HG03064 (cell line): ENCODE measurements at regions not wholly inside any gene's neighbourhood (a gene's known extent, or its start where the extent isn't known, plus 50 kb on each side); places are given as distances from the start of the nearest gene placed in this dataset.

ENCODE experiments used
- ATAC-seq: cut with Tn5 transposase; IDR thresholded peaks from one replicate; pipeline ENCODE4 v1.9.1; 2021; ENCODE audit warnings: low read depth; ENCODE audit not compliant: unreplicated experiment

- ATAC-seq: no peak
Observed at GRCh38 chr11:128269466-128269865, 317.9 kb downstream of the ETS1 start.

DNA sequence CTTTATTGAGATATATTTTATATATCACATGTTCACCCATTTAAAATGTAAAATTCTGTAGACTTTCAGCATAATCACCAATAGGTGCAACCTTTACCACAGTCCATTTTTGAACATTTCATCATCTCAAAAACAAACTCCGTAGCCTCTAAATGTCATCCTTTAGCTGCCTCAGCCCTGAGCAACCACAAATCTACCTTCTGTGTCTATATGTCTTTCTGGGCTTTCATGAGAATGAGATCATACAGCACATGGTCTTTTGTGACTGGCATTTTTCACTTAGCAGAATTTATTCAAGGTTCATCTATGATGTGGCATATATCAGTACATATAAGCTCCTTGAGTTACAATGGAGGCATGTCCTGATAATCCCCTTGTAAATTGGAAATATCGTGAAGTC, 320.5 kb downstream of the ETS1 start:
- no peak for ATAC-seq

DNA sequence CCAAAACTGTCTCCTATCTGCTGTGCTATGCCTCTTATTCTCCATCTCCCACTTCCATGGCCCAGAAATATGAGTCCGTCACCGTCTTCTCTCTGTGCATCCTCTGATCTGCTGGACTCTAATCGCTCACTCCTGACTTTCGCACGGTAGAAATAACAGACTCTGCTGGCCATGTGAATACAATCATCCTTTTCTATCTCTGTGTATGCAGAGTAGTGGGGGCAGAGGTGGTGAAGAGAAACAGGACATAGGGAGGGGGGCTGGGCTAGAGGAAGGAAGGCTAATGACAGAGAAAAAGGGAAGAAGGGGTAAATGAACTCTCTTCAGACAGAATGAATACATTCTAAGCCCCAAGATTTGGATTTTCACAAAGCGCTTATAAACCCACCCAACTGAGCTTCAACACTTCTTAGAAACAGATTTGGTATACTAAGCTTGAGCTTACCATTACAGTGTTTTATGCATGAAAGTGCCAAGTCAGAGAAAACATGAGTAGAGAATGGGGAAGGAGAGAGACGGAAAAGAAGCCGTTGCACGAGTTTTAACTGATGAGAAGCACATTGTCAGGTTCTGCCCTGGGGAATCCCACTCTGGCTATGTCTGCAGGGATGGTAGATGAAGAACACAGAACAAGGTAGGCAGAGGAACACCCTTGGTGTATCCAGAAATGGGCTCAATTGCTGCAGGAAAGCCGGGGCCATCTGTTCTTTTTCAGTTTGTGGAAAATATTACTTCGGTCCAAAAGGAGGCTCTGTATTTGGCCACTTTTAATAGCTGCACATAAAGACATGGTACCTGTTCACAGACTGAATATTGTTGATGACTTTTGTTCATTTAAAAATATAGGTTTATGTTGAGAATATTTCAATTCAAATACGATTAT, 324.7 kb downstream of the ETS1 start:
- ATAC-seq: no peak

GRCh38 chr11:128261011-128261421, 326.3 kb downstream of the ETS1 start:
- ATAC-seq: no peak

DNA sequence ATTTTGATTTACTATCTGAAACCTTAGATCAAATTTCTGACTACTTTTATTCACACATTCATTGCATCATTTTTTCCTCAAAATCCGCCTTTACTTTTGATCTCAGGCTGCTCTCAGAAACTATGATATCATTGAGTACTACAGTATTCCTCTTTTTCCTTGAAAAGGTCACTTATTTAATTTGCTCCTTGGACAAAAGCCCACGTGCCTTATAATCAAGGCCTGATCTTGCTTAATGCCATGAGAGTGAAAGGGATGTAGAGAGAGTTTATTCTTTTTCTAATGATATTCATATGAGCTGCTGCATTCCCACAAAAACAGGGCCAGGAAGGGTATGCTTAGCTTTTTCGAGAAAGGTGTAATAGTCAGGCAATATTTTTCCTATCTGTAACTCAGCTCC, 327.0 kb downstream of the ETS1 start:
- ATAC-seq: no peak

DNA sequence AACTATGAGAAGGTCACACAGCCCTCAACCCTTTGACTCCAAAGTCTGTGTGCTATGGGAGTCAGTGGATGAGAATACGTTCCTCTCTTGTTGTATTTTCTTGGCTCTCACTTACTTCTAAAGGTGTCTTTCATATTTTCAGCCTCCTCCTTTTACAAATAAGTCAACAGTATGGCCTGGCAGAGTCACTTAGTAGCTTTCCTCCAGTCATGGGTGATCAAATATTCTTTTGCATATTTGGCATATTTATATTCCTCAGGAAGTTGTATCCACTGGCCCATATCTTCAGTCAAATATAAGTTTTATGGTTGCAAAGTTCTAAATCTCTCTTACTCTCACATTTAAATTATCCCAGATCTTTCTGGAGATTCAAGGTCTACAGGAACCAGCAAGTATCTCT, 327.5 kb downstream of the ETS1 start:
- ATAC-seq: no peak

DNA sequence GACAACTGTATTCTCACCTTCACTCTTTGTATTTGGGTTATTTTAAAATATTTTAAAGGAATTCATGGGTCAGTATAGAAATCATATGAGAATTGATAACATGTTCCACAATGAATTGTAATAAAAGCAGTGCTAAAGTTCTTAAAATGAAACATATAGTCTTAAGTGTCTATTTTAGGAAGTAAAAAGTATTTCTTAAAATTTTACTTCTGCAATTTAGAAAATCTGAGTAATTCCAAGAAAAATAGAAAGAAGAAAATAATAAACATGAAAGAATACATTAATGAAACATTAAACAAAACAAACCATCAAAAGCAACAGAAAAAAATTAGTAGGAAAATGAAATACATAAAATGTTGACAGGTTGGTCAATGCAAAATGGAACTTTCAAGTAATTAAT, 332.4 kb downstream of the ETS1 start:
- no peak for ATAC-seq

- ATAC-seq: no peak
Observed at GRCh38 chr11:128251140-128251539, 336.2 kb downstream of the ETS1 start.

DNA sequence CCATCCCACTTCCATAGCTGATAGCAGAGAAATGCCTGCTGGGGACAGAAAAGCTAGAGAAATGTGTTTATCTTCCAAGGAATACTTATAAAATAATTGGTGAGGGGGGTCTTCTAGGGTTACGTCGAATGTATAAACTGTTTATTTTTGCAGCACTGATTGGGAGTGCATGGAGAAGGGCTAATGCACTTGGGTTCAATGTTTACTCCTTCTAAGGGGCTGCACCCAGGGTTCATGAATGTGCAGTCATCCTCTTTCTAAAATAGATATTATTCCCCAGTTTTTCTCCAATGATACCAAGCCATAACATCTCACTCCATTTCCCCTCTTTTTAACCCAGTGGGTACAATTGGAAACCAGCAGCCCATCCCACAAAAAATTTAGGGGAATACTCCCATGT, 336.9 kb downstream of the ETS1 start:
- no peak for ATAC-seq

- ATAC-seq: no peak
Observed at GRCh38 chr11:128246810-128247594, 340.4 kb downstream of the ETS1 start.

GRCh38 chr11:128246364-128246801, 341.0 kb downstream of the ETS1 start:
- ATAC-seq: no peak

GRCh38 chr11:128244871-128245270, 342.5 kb downstream of the ETS1 start:
- no peak for ATAC-seq

DNA sequence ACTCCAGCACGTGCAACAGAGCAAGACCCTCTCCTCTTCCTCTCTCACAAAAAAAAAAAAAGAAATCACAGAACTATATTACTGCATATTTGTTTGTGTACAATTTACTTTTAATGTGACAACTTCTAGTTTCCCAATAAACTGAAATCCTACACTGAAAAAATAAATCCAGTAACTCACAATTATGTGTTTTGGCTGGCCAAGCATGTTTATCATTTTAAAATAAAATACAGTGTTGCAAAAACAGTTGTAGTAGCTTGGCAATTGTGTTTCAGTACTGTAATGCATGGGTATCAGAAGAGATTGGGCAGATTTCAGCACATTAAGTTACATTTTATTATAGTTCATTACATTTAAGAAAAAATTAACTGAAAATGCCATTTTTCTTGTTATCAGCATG, 344.9 kb downstream of the ETS1 start:
- ATAC-seq: no peak

- no peak for ATAC-seq
Observed at GRCh38 chr11:128240546-128240945, 346.8 kb downstream of the ETS1 start.

GRCh38 chr11:128239306-128239705, 348.1 kb downstream of the ETS1 start:
- ATAC-seq: no peak

GRCh38 chr11:128238521-128239265, 348.7 kb downstream of the ETS1 start:
- no peak for ATAC-seq

- ATAC-seq: no peak
Observed at GRCh38 chr11:128236506-128237498, 350.6 kb downstream of the ETS1 start.

DNA sequence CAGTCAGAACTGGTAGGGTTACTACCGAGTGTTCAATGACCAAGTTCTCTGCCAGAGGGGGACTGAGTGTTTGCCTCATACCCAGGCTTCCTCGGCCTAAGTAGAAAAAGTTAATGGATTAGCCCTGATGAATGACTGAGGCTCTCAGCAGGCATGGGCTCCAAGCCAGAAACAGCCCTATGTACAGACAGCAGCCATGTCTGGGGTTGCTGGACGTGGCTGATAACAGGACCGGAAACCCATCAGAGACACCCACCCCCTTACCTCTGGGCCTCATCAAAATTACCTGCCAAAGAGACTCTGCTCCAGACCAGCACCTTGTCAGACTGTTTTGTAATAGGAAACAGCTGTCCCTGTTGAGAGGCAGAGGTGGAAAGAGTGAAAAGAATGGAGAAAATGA, 351.4 kb downstream of the ETS1 start:
- ATAC-seq: no peak

DNA sequence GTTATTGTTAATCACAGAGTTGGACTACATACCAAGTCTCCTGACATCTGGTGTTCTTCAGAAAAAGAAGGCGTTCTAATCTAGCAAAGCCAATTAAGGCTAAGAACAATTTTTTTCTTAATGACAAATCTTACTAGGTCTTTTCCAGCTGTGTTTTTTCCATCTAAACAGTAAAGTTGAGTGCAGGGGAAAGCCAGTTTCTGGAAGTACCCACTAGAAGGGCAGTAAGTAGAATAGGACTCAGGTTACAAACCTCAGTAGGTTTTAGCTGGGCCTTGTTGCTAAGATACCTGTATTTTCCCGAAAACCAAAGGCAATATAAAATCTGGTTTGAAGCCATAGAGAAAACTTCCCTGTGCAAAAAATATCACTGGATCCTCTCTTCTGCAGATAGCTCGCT, 351.9 kb downstream of the ETS1 start:
- ATAC-seq: no peak

- no peak for ATAC-seq
Observed at GRCh38 chr11:128234143-128234542, 353.2 kb downstream of the ETS1 start.
